ENCODE measurements at regions not wholly inside any gene's neighbourhood (a gene's known extent, or its start where the extent isn't known, plus 50 kb on each side); places are given as distances from the start of the nearest gene placed in this dataset.

GRCh38 chr16:5605404-5605803 lies 507.8 kb upstream of the EEF2KMT start:
- no peak for DNase-seq

- DNase-seq = peak; percentile 20
These were observed 507.2 kb upstream of the EEF2KMT start for GRCh38 chr16:5604770-5605169.

- DNase-seq = no peak
These were observed 506.2 kb upstream of the EEF2KMT start for GRCh38 chr16:5603836-5604235.

GRCh38 chr16:5601957-5602356 lies 504.4 kb upstream of the EEF2KMT start:
- no peak for DNase-seq

GRCh38 chr16:5598793-5599192 lies 501.2 kb upstream of the EEF2KMT start:
- DNase-seq = no peak

- no peak for DNase-seq
These were observed 498.3 kb upstream of the EEF2KMT start for GRCh38 chr16:5595849-5596248.

GRCh38 chr16:5590416-5590815 lies 492.8 kb upstream of the EEF2KMT start:
- no peak for DNase-seq

- DNase-seq = no peak
These were observed 492.3 kb upstream of the EEF2KMT start for GRCh38 chr16:5589812-5590373.

GRCh38 chr16:5584109-5584508 lies 486.5 kb upstream of the EEF2KMT start:
- no peak for DNase-seq

GRCh38 chr16:5582529-5582928 lies 484.9 kb upstream of the EEF2KMT start:
- DNase-seq = no peak

GRCh38 chr16:5581908-5582307 lies 484.3 kb upstream of the EEF2KMT start:
- no peak for DNase-seq

- no peak for DNase-seq
These were observed 483.8 kb upstream of the EEF2KMT start for GRCh38 chr16:5581428-5581827.

GRCh38 chr16:5580772-5581171 lies 483.2 kb upstream of the EEF2KMT start:
- DNase-seq = no peak

- no peak for DNase-seq
These were observed 482.7 kb upstream of the EEF2KMT start for GRCh38 chr16:5580296-5580695.

GRCh38 chr16:5578980-5579379 lies 481.4 kb upstream of the EEF2KMT start:
- DNase-seq = no peak

GRCh38 chr16:5577463-5577862 lies 479.9 kb upstream of the EEF2KMT start:
- DNase-seq = no peak

- no peak for DNase-seq
These were observed 478.2 kb upstream of the EEF2KMT start for GRCh38 chr16:5575646-5576245.

- no peak for DNase-seq
These were observed 477.5 kb upstream of the EEF2KMT start for GRCh38 chr16:5575121-5575520.

- no peak for DNase-seq
These were observed 474.5 kb upstream of the EEF2KMT start for GRCh38 chr16:5572056-5572455.

GRCh38 chr16:5571446-5571845 lies 473.9 kb upstream of the EEF2KMT start:
- no peak for DNase-seq

GRCh38 chr16:5561800-5562199 lies 464.2 kb upstream of the EEF2KMT start:
- no peak for DNase-seq

GRCh38 chr16:5560084-5560483 lies 462.5 kb upstream of the EEF2KMT start:
- DNase-seq = no peak

- no peak for DNase-seq
These were observed 460.4 kb upstream of the EEF2KMT start for GRCh38 chr16:5557966-5558365.

GRCh38 chr16:5557448-5557847 lies 459.9 kb upstream of the EEF2KMT start:
- no peak for DNase-seq

GRCh38 chr16:5556158-5556810 lies 458.7 kb upstream of the EEF2KMT start:
- DNase-seq = no peak

All from DMS53 (cell line).